SK-N-SH (cell line): ENCODE measurements at regions not wholly inside any gene's neighbourhood (a gene's known extent, or its start where the extent isn't known, plus 50 kb on each side); places are given as distances from the start of the nearest gene placed in this dataset.

Experiments
- CTCF ChIA-PET: fragments of 300-600, 350-600 bp; formaldehyde crosslinking; extraction: SDS; loops from one replicate; lab custom pipeline; 2021; lab: Yijun Ruan, JAX
- POLR2A ChIA-PET: fragments of 350-600 bp; sonication (Branson Sonifier 250); formaldehyde crosslinking; extraction: SDS; loops from one replicate; lab custom pipeline; 2020; ENCODE audit warnings: antibody characterized with exemption, inconsistent platforms; lab: Yijun Ruan, JAX
- DNase-seq: peaks from one replicate; pipeline ENCODE4 v3.0.0; 2012
- H2AFZ ChIP-seq: fragments of 200-600 bp; sonication (generic); 2 replicates; pipeline ENCODE4 v1.8.1; 2016; ENCODE audit warnings: antibody characterized with exemption, mild to moderate bottlenecking, low read depth
- H3F3A ChIP-seq: fragments of 200-600 bp; sonication (generic); replicated peaks from 2 replicates; pipeline ENCODE3; 2016; ENCODE audit warnings: antibody characterized with exemption, mild to moderate bottlenecking; ENCODE audit not compliant: insufficient read depth
- H3K27ac ChIP-seq, 2 experiments: fragments of 200-500 bp in 1 of 2; fragments of 200-600 bp in 1 of 2; sonication (Bioruptor generic) in 1 of 2; sonication (generic), shearing (Covaris generic) in 1 of 2; 2 replicates each; pipeline versions ENCODE4 v1.5.1 to v1.6.1; 2014 to 2016; ENCODE audit warnings: low read depth in 2 of 2, inconsistent platforms in 1 of 2, low read length in 1 of 2, mild to moderate bottlenecking in 1 of 2, mixed read lengths in 1 of 2
- H3K27me3 ChIP-seq: fragments of 200-600 bp; sonication (generic), shearing (Covaris generic); 2 replicates; pipeline ENCODE4 v1.6.1; 2016; ENCODE audit warnings: mixed run types; ENCODE audit not compliant: insufficient read depth
- H3K36me3 ChIP-seq, 2 experiments: fragments of 200-500 bp in 1 of 2; fragments of 200-600 bp in 1 of 2; sonication (Bioruptor generic) in 1 of 2; sonication (generic) in 1 of 2; replicated peaks in 1 of 2; 2 replicates each; pipeline versions ENCODE3 to v1.5.1; 2014 to 2016; ENCODE audit warnings: low read length in 1 of 2, mild to moderate bottlenecking in 1 of 2; ENCODE audit not compliant: insufficient read depth in 2 of 2, control insufficient read depth in 1 of 2
- H3K4me1 ChIP-seq, 2 experiments: fragments of 200-500 bp in 1 of 2; fragments of 200-600 bp in 1 of 2; sonication (Bioruptor generic) in 1 of 2; sonication (generic), shearing (Covaris generic) in 1 of 2; 2 replicates each; pipeline versions ENCODE4 v1.5.1 to v1.6.1; 2014 to 2016; ENCODE audit warnings: low read depth in 1 of 2, low read length in 1 of 2, mixed run types in 1 of 2; ENCODE audit not compliant: insufficient read depth in 2 of 2, control insufficient read depth in 1 of 2
- H3K4me2 ChIP-seq: fragments of 200-600 bp; sonication (generic), shearing (Covaris generic); 2 replicates; pipeline ENCODE4 v1.6.1; 2017; ENCODE audit warnings: mixed run types
- H3K4me3 ChIP-seq, 2 experiments: fragments of 200-500 bp in 1 of 2; fragments of 200-600 bp in 1 of 2; sonication (Bioruptor generic) in 1 of 2; sonication (generic), shearing (Covaris generic) in 1 of 2; 2 replicates each; pipeline versions ENCODE4 v1.5.1 to v1.8.1; 2014 to 2016; ENCODE audit warnings: low read depth in 2 of 2, inconsistent platforms in 1 of 2, low read length in 1 of 2, mild to moderate bottlenecking in 1 of 2, mixed read lengths in 1 of 2, moderate library complexity in 1 of 2
- H3K79me2 ChIP-seq: fragments of 200-600 bp; sonication (generic); 2 replicates; pipeline ENCODE4 v1.8.1; 2017; ENCODE audit warnings: mild to moderate bottlenecking; ENCODE audit not compliant: insufficient read depth
- H3K9ac ChIP-seq: fragments of 200-600 bp; sonication (generic); 2 replicates; pipeline ENCODE4 v1.6.1; 2017; ENCODE audit warnings: mixed run types
- H3K9me2 ChIP-seq: fragments of 200-600 bp; sonication (generic); 2 replicates; pipeline ENCODE4 v1.6.1; 2017; ENCODE audit warnings: mixed run types
- H3K9me3 ChIP-seq: fragments of 200-600 bp; sonication (generic); 2 replicates; pipeline ENCODE4 v1.6.1; 2017; ENCODE audit warnings: mixed run types, mild to moderate bottlenecking, moderate library complexity
- H4K20me1 ChIP-seq: fragments of 200-600 bp; sonication (generic); 2 replicates; pipeline ENCODE4 v1.6.1; 2017; ENCODE audit warnings: mild to moderate bottlenecking, mixed run types; ENCODE audit not compliant: insufficient read depth
- CHD2 ChIP-seq: fragments of 150-350 bp; IDR thresholded peaks from 2 replicates; pipeline ENCODE4 v1.6.1; 2018; ENCODE audit warnings: low read length; ENCODE audit not compliant: partially characterized antibody
- CTCF ChIP-seq: fragments of 200-600 bp; sonication (generic); IDR thresholded peaks from 2 replicates; pipeline ENCODE4 v1.6.1; 2017; ENCODE audit warnings: antibody characterized with exemption, mild to moderate bottlenecking, moderate library complexity
- ELF1 ChIP-seq: IDR thresholded peaks from 2 replicates; pipeline ENCODE4 v1.4.0; 2012
- FOSL2 ChIP-seq: IDR thresholded peaks from 2 replicates; pipeline ENCODE4 v1.4.0; 2012; ENCODE audit warnings: low read depth, mild to moderate bottlenecking, moderate library complexity, borderline replicate concordance
- FOXM1 ChIP-seq: IDR thresholded peaks from 2 replicates; pipeline ENCODE4 v1.4.0; 2012; ENCODE audit warnings: low read depth, mild to moderate bottlenecking
- GABPA ChIP-seq: IDR thresholded peaks from 2 replicates; pipeline ENCODE4 v1.4.0; 2012; ENCODE audit warnings: low read depth, mild to moderate bottlenecking
- GATA2 ChIP-seq: sonication (generic); formaldehyde crosslinking; IDR thresholded peaks from 2 replicates; pipeline ENCODE4 v1.5.0; 2020; ENCODE audit warnings: mild to moderate bottlenecking, missing genetic modification reagents
- JUND ChIP-seq: IDR thresholded peaks from 2 replicates; pipeline ENCODE4 v1.4.0; 2012
- MAX ChIP-seq: IDR thresholded peaks from 2 replicates; pipeline ENCODE4 v1.4.0; 2012; ENCODE audit warnings: low read depth
- MEF2A ChIP-seq: IDR thresholded peaks from 2 replicates; pipeline ENCODE4 v1.4.0; 2012; ENCODE audit warnings: low read depth, borderline replicate concordance
- MXI1 ChIP-seq: IDR thresholded peaks from 2 replicates; pipeline ENCODE4 v1.6.1; 2012; ENCODE audit warnings: mild to moderate bottlenecking, low read depth, low read length, improper control_type of control experiment
- NFIC ChIP-seq: IDR thresholded peaks from 2 replicates; pipeline ENCODE4 v1.4.0; 2012; ENCODE audit warnings: borderline replicate concordance
- POLR2AphosphoS5 ChIP-seq: IDR thresholded peaks from 2 replicates; pipeline ENCODE4 v1.6.1; 2012; ENCODE audit warnings: low read depth, low read length
- RXRA ChIP-seq: IDR thresholded peaks from 2 replicates; pipeline ENCODE4 v1.4.0; 2012; ENCODE audit warnings: low read depth, mild to moderate bottlenecking, borderline replicate concordance
- TCF12 ChIP-seq: IDR thresholded peaks from 2 replicates; pipeline ENCODE4 v1.4.0; 2012
- USF1 ChIP-seq: IDR thresholded peaks from 2 replicates; pipeline ENCODE4 v1.4.0; 2012; ENCODE audit warnings: low read depth, borderline replicate concordance
- YY1 ChIP-seq: IDR thresholded peaks from 2 replicates; pipeline ENCODE4 v1.4.0; 2012; ENCODE audit warnings: low read depth, mild to moderate bottlenecking
- ZBTB33 ChIP-seq: IDR thresholded peaks from 2 replicates; pipeline ENCODE4 v1.4.0; 2012; ENCODE audit warnings: low read depth, borderline replicate concordance
- WGBS: methylation state at CpG from one replicate; pipeline ENCODE4 v1.1.6; 2017; ENCODE audit warnings: low lambda C conversion rate; 5-methylcytosine and 5-hydroxymethylcytosine counted together

- no peaks in the 10 kb centered on the region for H3K36me3 ChIP-seq
- no peaks in the 10 kb centered on the region for H3K79me2 ChIP-seq
- 13% methylated on average over 2 of the region's 2 CpGs for WGBS
- H4K20me1 ChIP-seq = no peaks in the 10 kb centered on the region
- H3K27me3 ChIP-seq = no peaks in the 10 kb centered on the region
- H3K4me3 ChIP-seq = no peak overlapping the region
- no peak overlapping the region for H3K27ac ChIP-seq
- ChIA-PET POLR2A (no interaction called here), CTCF (no interaction called here)
- no peak for DNase-seq
- no peaks in the 10 kb centered on the region for H3K9me2 ChIP-seq
- no peaks in the 10 kb centered on the region for H3K4me1 ChIP-seq
- no peak for TF ChIP-seq TCF12
- no peak for TF ChIP-seq MAX
- TF ChIP-seq GABPA = no peak
- no peak for TF ChIP-seq NFIC
- TF ChIP-seq ZBTB33 = no peak
- no peak for TF ChIP-seq CHD2
- no peak for TF ChIP-seq RXRA
- no peak for TF ChIP-seq JUND
- no peak for TF ChIP-seq FOSL2
- TF ChIP-seq FOXM1 = no peak
- no peak for TF ChIP-seq USF1
- TF ChIP-seq MXI1 = no peak
- TF ChIP-seq GATA2 (CRISPR knock-in tag) = no peak
- TF ChIP-seq ELF1 = no peak
- TF ChIP-seq YY1 = no peak
- no peak for TF ChIP-seq CTCF
- TF ChIP-seq MEF2A = no peak
- no peak overlapping the region for H3K4me2 ChIP-seq
- no peak overlapping the region for H2AFZ ChIP-seq
- H3F3A ChIP-seq = no peaks in the 10 kb centered on the region
- no peak overlapping the region for H3K9ac ChIP-seq
- H3K9me3 ChIP-seq = no peaks in the 10 kb centered on the region
Observed at GRCh38 chr3:5709714-5710113, 522.2 kb downstream of the EDEM1 start.

GRCh38 chr3:5710718-5711117, 523.2 kb downstream of the EDEM1 start:
- POLR2A ChIA-PET = no interaction called here
- no peaks in the 10 kb centered on the region for H4K20me1 ChIP-seq
- H3K9ac ChIP-seq = no peak overlapping the region
- no peak for TF ChIP-seq FOSL2
- no peak for TF ChIP-seq POLR2AphosphoS5
- no peak for TF ChIP-seq ZBTB33
- TF ChIP-seq, all 33 proteins: peak for 0
- no peaks in the 10 kb centered on the region for H3K4me1 ChIP-seq
- no peaks in the 10 kb centered on the region for H3K79me2 ChIP-seq
- H3K9me2 ChIP-seq = no peaks in the 10 kb centered on the region
- H3K4me2 ChIP-seq = no peak overlapping the region
- no peak for DNase-seq
- no peak overlapping the region for H2AFZ ChIP-seq
- H3K27me3 ChIP-seq = no peaks in the 10 kb centered on the region
- CTCF ChIA-PET = no interaction called here
- H3K9me3 ChIP-seq = no peaks in the 10 kb centered on the region
- no peaks in the 10 kb centered on the region for H3K36me3 ChIP-seq
- H3K4me3 ChIP-seq = no peak overlapping the region
- no peak overlapping the region for H3K27ac ChIP-seq
- WGBS = 2% methylated on average over 3 of the region's 3 CpGs
- H3F3A ChIP-seq = no peaks in the 10 kb centered on the region
